CD14-positive monocyte (primary cell): ENCODE measurements at regions not wholly inside any gene's neighbourhood (a gene's known extent, or its start where the extent isn't known, plus 50 kb on each side); places are given as distances from the start of the nearest gene placed in this dataset.

ENCODE experiments used
- DNase-seq, 3 donors: peaks; one replicate each; pipeline ENCODE4 v3.0.0-alpha.2; 2011 to 2022
- H2AFZ ChIP-seq: 2 replicates; pipeline ENCODE4 v1.6.0; 2012; ENCODE audit warnings: mild to moderate bottlenecking, low read depth, low read length, inconsistent platforms; ENCODE audit not compliant: insufficient read depth, poor library complexity, severe bottlenecking
- H3K27ac ChIP-seq, 2 donors: 1 replicate in 1 of 2; 2 replicates in 1 of 2; pipeline ENCODE4 v1.5.1; 2012 to 2013; ENCODE audit warnings: low read length in 2 of 2, control low read depth in 1 of 2, inconsistent platforms in 1 of 2, low read depth in 1 of 2, mild to moderate bottlenecking in 1 of 2
- H3K27me3 ChIP-seq, 2 donors: one replicate each; pipeline versions ENCODE4 v1.6.0 to v1.6.1; 2011 to 2013; ENCODE audit warnings: low read length in 2 of 2; ENCODE audit not compliant: control insufficient read depth in 2 of 2, insufficient read depth in 2 of 2
- H3K36me3 ChIP-seq, 2 donors: replicated peaks in 1 of 2; 1 replicate in 1 of 2; 2 replicates in 1 of 2; pipeline versions ENCODE4 v1.5.1 to v1.6.1; 2012 to 2013; ENCODE audit warnings: low read length in 2 of 2, control low read depth in 1 of 2, inconsistent platforms in 1 of 2, mild to moderate bottlenecking in 1 of 2; ENCODE audit not compliant: insufficient read depth in 2 of 2, control insufficient read depth in 1 of 2
- H3K4me1 ChIP-seq, 2 donors: 1 replicate in 1 of 2; 2 replicates in 1 of 2; pipeline versions ENCODE4 v1.5.1 to v1.6.1; 2012 to 2013; ENCODE audit warnings: low read length in 2 of 2, control low read depth in 1 of 2, inconsistent platforms in 1 of 2, mild to moderate bottlenecking in 1 of 2, moderate library complexity in 1 of 2; ENCODE audit not compliant: insufficient read depth in 2 of 2, control insufficient read depth in 1 of 2
- H3K4me2 ChIP-seq: replicated peaks from 2 replicates; pipeline ENCODE3; 2012; ENCODE audit warnings: low read length, moderate library complexity, mild to moderate bottlenecking; ENCODE audit not compliant: poor library complexity, severe bottlenecking; ENCODE audit errors: extremely low read depth
- H3K4me3 ChIP-seq, 3 experiments: fragments of 200-600 bp in 1 of 3; sonication (generic) in 1 of 3; replicated peaks in 1 of 3; 1 replicate in 2 of 3; 2 replicates in 1 of 3; pipeline ENCODE4 v1.5.1; 2011 to 2013; ENCODE audit warnings: low read length in 3 of 3, mild to moderate bottlenecking in 3 of 3, control low read depth in 2 of 3, low read depth in 2 of 3, inconsistent platforms in 1 of 3, moderate library complexity in 1 of 3
- H3K79me2 ChIP-seq: 2 replicates; pipeline ENCODE4 v1.6.0; 2012; ENCODE audit warnings: mild to moderate bottlenecking, control low read depth, inconsistent platforms, low read length, moderate library complexity; ENCODE audit not compliant: insufficient read depth
- H3K9ac ChIP-seq: 2 replicates; pipeline ENCODE4 v1.6.0; 2017; ENCODE audit warnings: low read length, mild to moderate bottlenecking; ENCODE audit not compliant: insufficient read depth, poor library complexity, severe bottlenecking
- H3K9me3 ChIP-seq, 2 donors: replicated peaks in 1 of 2; 1 replicate in 1 of 2; 2 replicates in 1 of 2; pipeline versions ENCODE4 v1.5.1 to v1.6.1; 2012 to 2013; ENCODE audit warnings: low read length in 2 of 2, control low read depth in 1 of 2; ENCODE audit not compliant: control insufficient read depth in 1 of 2, insufficient read depth in 1 of 2
- H4K20me1 ChIP-seq: 2 replicates; pipeline ENCODE4 v1.6.0; 2012; ENCODE audit warnings: mild to moderate bottlenecking, low read length, control low read depth, moderate library complexity; ENCODE audit not compliant: insufficient read depth
- H3K27ac Mint-ChIP-seq, 7 donors: one replicate each; pipeline ENCODE4 v1.8.0; 2020; ENCODE audit warnings: mild to moderate bottlenecking in 7 of 7, mixed read lengths in 7 of 7, moderate library complexity in 6 of 7, inconsistent platforms in 2 of 7
- H3K27me3 Mint-ChIP-seq, 3 donors: one replicate each; pipeline ENCODE4 v1.8.0; 2021 to 2022; ENCODE audit warnings: low read depth in 3 of 3, mild to moderate bottlenecking in 3 of 3, mixed read lengths in 3 of 3, moderate library complexity in 3 of 3, inconsistent platforms in 1 of 3
- H3K36me3 Mint-ChIP-seq, 2 donors: one replicate each; pipeline ENCODE4 v1.8.0; 2020; ENCODE audit warnings: mixed read lengths in 2 of 2, inconsistent platforms in 1 of 2, mild to moderate bottlenecking in 1 of 2
- H3K4me1 Mint-ChIP-seq: one replicate; pipeline ENCODE4 v1.8.0; 2020; ENCODE audit warnings: mild to moderate bottlenecking, mixed read lengths
- H3K4me3 Mint-ChIP-seq, 2 donors: one replicate each; pipeline ENCODE4 v1.8.0; 2020; ENCODE audit warnings: mild to moderate bottlenecking in 2 of 2, mixed read lengths in 2 of 2, moderate library complexity in 1 of 2
- H3K9me3 Mint-ChIP-seq, 7 donors: one replicate each; pipeline ENCODE4 v1.8.0; 2020 to 2022; ENCODE audit warnings: mixed read lengths in 7 of 7, mild to moderate bottlenecking in 6 of 7, moderate library complexity in 6 of 7, inconsistent platforms in 2 of 7
- WGBS: methylation state at CpG from one replicate; pipeline ENCODE4 v1.1.5; 2013; ENCODE audit warnings: missing lambda C conversion rate; ENCODE audit not compliant: insufficient coverage; 5-methylcytosine and 5-hydroxymethylcytosine counted together
- intact Hi-C, 2 donors: fragments of 100-400 bp; cut with micrococcal nuclease; formaldehyde crosslinking; loops; one replicate each; pipeline versions ENCODE4 v1.15.0 to v1.15.1; 2023
- TF ChIP-seq, protein P1 (sequence below): fragments of 200-600 bp; IDR thresholded peaks from one replicate; pipeline ENCODE4 v1.8.0; 2022; ENCODE audit warnings: antibody characterized with exemption, mild to moderate bottlenecking

DNA sequence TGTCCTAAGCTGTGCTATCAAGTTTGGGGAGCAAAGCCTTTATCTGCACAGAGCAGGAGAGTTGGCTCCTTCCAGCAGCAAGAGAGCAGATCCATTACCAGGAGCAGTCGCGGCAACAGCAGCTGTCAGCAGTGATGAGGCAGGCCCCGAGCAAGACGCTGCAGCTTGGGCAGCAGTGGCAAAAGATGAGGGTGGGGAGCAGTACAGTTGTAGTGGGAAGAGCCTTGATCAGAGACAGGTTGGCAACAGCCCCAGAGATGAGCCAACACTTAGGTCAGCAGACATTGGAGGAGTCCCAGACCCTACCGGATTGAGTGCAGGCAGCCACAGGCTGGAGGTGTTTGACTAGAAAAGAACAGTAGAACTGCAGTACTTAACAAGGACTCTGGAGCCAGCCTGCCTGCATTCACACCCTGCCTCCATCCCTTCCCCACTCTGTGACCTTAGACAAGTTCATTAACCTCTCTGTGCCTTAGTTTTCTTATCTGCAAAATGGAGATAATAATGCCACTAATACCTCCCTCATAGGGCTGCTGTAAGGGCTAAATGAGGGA is 117.1 kb upstream of the SERTAD2 start:
- no peak overlapping the region for H3K4me3 Mint-ChIP-seq

DNA sequence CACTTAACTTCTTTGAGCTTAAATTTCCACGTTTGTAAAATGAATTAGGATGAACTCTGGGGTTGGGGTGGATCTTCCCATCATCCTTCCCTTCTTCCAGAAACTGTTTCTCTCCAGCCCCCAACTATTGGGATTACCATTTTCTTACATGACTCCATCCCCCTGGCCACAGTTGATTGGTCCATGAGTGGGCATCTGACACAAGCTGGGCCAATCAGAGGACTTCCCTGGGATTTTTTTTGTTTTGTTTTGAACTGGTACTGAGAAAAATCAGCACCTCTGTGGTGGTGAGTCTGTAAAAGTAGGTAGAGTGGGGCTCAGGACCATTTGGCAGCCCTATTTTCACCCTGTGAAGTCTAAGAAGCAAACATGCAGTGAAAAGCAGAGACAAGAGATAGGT is 118.0 kb upstream of the SERTAD2 start:
- Histone ChIP-seq H3K27me3 (no peaks in the 10 kb centered on the region), H3K4me3 (no peak overlapping the region), H3K79me2 (no peaks in the 10 kb centered on the region), H3K4me1 (peaks cover 10 to 14% of the 10 kb centered on the region in 2 donors), H3K27ac (no peak overlapping the region), H3K9me3 (peaks cover 5 to 6% of the 10 kb centered on the region in 2 donors), H3K4me2 (no peak overlapping the region), H4K20me1 (no peaks in the 10 kb centered on the region), H3K36me3 (no peaks in the 10 kb centered on the region), H2AFZ (no peak overlapping the region), H3K9ac (no peak overlapping the region)
- H3K9me3 Mint-ChIP-seq: peaks cover 3 to 12% (median 8%) of the 10 kb centered on the region in 7 donors
- no CpG with 5 or more reads among the region's 1 CpG for WGBS
- H3K4me3 Mint-ChIP-seq: no peak overlapping the region
- H3K36me3 Mint-ChIP-seq: no peaks in the 10 kb centered on the region
- intact Hi-C loops: loop anchor here in 1 of 2 donors (5.0 kb wide), 1 partner anchor 41 kb away; no protein-coding TSS in a partner anchor
- peaks cover 0 to 10% (median 2%) of the 10 kb centered on the region in 3 donors for H3K27me3 Mint-ChIP-seq
- H3K27ac Mint-ChIP-seq: no peak overlapping the region
- TF ChIP-seq, protein P1, sequence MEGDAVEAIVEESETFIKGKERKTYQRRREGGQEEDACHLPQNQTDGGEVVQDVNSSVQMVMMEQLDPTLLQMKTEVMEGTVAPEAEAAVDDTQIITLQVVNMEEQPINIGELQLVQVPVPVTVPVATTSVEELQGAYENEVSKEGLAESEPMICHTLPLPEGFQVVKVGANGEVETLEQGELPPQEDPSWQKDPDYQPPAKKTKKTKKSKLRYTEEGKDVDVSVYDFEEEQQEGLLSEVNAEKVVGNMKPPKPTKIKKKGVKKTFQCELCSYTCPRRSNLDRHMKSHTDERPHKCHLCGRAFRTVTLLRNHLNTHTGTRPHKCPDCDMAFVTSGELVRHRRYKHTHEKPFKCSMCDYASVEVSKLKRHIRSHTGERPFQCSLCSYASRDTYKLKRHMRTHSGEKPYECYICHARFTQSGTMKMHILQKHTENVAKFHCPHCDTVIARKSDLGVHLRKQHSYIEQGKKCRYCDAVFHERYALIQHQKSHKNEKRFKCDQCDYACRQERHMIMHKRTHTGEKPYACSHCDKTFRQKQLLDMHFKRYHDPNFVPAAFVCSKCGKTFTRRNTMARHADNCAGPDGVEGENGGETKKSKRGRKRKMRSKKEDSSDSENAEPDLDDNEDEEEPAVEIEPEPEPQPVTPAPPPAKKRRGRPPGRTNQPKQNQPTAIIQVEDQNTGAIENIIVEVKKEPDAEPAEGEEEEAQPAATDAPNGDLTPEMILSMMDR: no peak
- H3K4me1 Mint-ChIP-seq: peaks cover 16% of the 10 kb centered on the region
- no peak for DNase-seq

More for the DNA sequence above, 117.1 kb upstream of the SERTAD2 start:
- peaks cover 19% of the 10 kb centered on the region for H3K4me1 Mint-ChIP-seq
- intact Hi-C loops: loop anchor here in 1 of 2 donors (5.0 kb wide), 1 partner anchor 41 kb away; no protein-coding TSS in a partner anchor
- Histone ChIP-seq H3K79me2 (no peaks in the 10 kb centered on the region), H4K20me1 (no peaks in the 10 kb centered on the region), H3K27me3 (no peaks in the 10 kb centered on the region), H3K9me3 (peaks cover 5 to 6% of the 10 kb centered on the region in 2 donors), H3K36me3 (no peaks in the 10 kb centered on the region), H3K27ac (no peak overlapping the region), H2AFZ (no peak overlapping the region), H3K4me2 (no peak overlapping the region), H3K9ac (no peak overlapping the region), H3K4me3 (no peak overlapping the region), H3K4me1 (peaks cover 13 to 18% of the 10 kb centered on the region in 2 donors)
- H3K27ac Mint-ChIP-seq: peak overlapping the region in 4 of 7 donors; percentile 23 to 70 (median 64)
- peaks cover 0 to 10% (median 2%) of the 10 kb centered on the region in 3 donors for H3K27me3 Mint-ChIP-seq
- no peak for DNase-seq
- WGBS: 93% methylated on average over 5 of the region's 5 CpGs
- H3K36me3 Mint-ChIP-seq: no peaks in the 10 kb centered on the region
- peaks cover 3 to 10% (median 6%) of the 10 kb centered on the region in 7 donors for H3K9me3 Mint-ChIP-seq
- TF ChIP-seq, protein P1: no peak
